ENCODE measurements at regions not wholly inside any gene's neighbourhood (a gene's known extent, or its start where the extent isn't known, plus 50 kb on each side); places are given as distances from the start of the nearest gene placed in this dataset.
A peak's percentile ranks its signal among the peaks of the same experiment; 100 is the strongest.

GRCh38 chr11:119934866-119935265 lies 203.0 kb downstream of the TRIM29 start:
- DNase-seq = no peak

GRCh38 chr11:119934267-119934666 lies 203.6 kb downstream of the TRIM29 start:
- DNase-seq = no peak

- no peak for DNase-seq
These were observed 204.3 kb downstream of the TRIM29 start for GRCh38 chr11:119933584-119933983.

- no peak for DNase-seq
These were observed 204.0 kb upstream of the NECTIN1 start for GRCh38 chr11:119932828-119933562.

GRCh38 chr11:119928047-119928446 lies 199.0 kb upstream of the NECTIN1 start:
- no peak for DNase-seq

- no peak for DNase-seq
These were observed 195.0 kb upstream of the NECTIN1 start for GRCh38 chr11:119924017-119924416.

GRCh38 chr11:119921571-119921970 lies 192.6 kb upstream of the NECTIN1 start:
- DNase-seq = no peak

GRCh38 chr11:119920666-119921387 lies 191.8 kb upstream of the NECTIN1 start:
- no peak for DNase-seq

- DNase-seq = no peak
These were observed 190.7 kb upstream of the NECTIN1 start for GRCh38 chr11:119919656-119920055.

- DNase-seq = no peak
These were observed 189.3 kb upstream of the NECTIN1 start for GRCh38 chr11:119918347-119918746.

GRCh38 chr11:119916568-119916967 lies 187.6 kb upstream of the NECTIN1 start:
- no peak for DNase-seq

- DNase-seq = peak; percentile 77
These were observed 183.2 kb upstream of the NECTIN1 start for GRCh38 chr11:119912229-119912628.

GRCh38 chr11:119910650-119911049 lies 181.7 kb upstream of the NECTIN1 start:
- no peak for DNase-seq

- no peak for DNase-seq
These were observed 181.1 kb upstream of the NECTIN1 start for GRCh38 chr11:119910051-119910450.

GRCh38 chr11:119909495-119909894 lies 180.5 kb upstream of the NECTIN1 start:
- no peak for DNase-seq

- no peak for DNase-seq
These were observed 180.1 kb upstream of the NECTIN1 start for GRCh38 chr11:119909077-119909476.

- no peak for DNase-seq
These were observed 179.5 kb upstream of the NECTIN1 start for GRCh38 chr11:119908573-119908904.

- no peak for DNase-seq
These were observed 179.0 kb upstream of the NECTIN1 start for GRCh38 chr11:119907878-119908572.

GRCh38 chr11:119907122-119907851 lies 178.3 kb upstream of the NECTIN1 start:
- DNase-seq = no peak

- DNase-seq = no peak
These were observed 177.4 kb upstream of the NECTIN1 start for GRCh38 chr11:119906376-119906775.

- DNase-seq = no peak
These were observed 176.2 kb upstream of the NECTIN1 start for GRCh38 chr11:119905162-119905561.

- DNase-seq = no peak
These were observed 175.6 kb upstream of the NECTIN1 start for GRCh38 chr11:119904531-119905035.

- no peak for DNase-seq
These were observed 174.8 kb upstream of the NECTIN1 start for GRCh38 chr11:119903821-119904220.

Data from NCI-H510A (cell line).